KMS-11 (cell line): ENCODE measurements at regions not wholly inside any gene's neighbourhood (a gene's known extent, or its start where the extent isn't known, plus 50 kb on each side); places are given as distances from the start of the nearest gene placed in this dataset.

Experiments
- H2AFZ ChIP-seq: fragments of 200-600 bp; sonication (generic); 2 replicates; pipeline ENCODE4 v1.6.1; 2016; ENCODE audit warnings: antibody characterized with exemption, mixed run types, low read depth
- H3K27ac ChIP-seq: fragments of 200-600 bp; sonication (generic); 2 replicates; pipeline ENCODE4 v1.6.1; 2016; ENCODE audit warnings: mild to moderate bottlenecking, mixed run types
- H3K27me3 ChIP-seq: fragments of 200-600 bp; sonication (generic); 2 replicates; pipeline ENCODE4 v1.6.1; 2017; ENCODE audit warnings: mild to moderate bottlenecking, low read depth, mixed run types, moderate library complexity; ENCODE audit not compliant: insufficient read depth
- H3K36me3 ChIP-seq: fragments of 200-600 bp; sonication (generic); 2 replicates; pipeline ENCODE4 v1.6.1; 2017; ENCODE audit warnings: mild to moderate bottlenecking, mixed run types; ENCODE audit not compliant: insufficient read depth
- H3K4me1 ChIP-seq: fragments of 200-600 bp; sonication (generic); 2 replicates; pipeline ENCODE4 v1.6.1; 2016; ENCODE audit warnings: mild to moderate bottlenecking, low read depth, mixed run types; ENCODE audit not compliant: poor library complexity, severe bottlenecking
- H3K4me2 ChIP-seq: fragments of 200-600 bp; sonication (generic); 2 replicates; pipeline ENCODE4 v1.7.0; 2016; ENCODE audit warnings: mild to moderate bottlenecking, mixed run types
- H3K4me3 ChIP-seq: fragments of 200-600 bp; sonication (generic); IDR thresholded peaks from 2 replicates; pipeline ENCODE4 v1.6.1; 2017; ENCODE audit warnings: low read depth, low read length, mixed read lengths; ENCODE audit not compliant: insufficient read depth
- H3K79me2 ChIP-seq: fragments of 200-600 bp; sonication (generic); 2 replicates; pipeline ENCODE4 v1.6.1; 2016; ENCODE audit warnings: low read depth, mixed run types; ENCODE audit not compliant: insufficient read depth
- H3K9ac ChIP-seq: fragments of 200-600 bp; sonication (generic); 2 replicates; pipeline ENCODE4 v1.6.1; 2016; ENCODE audit warnings: mild to moderate bottlenecking, mixed run types
- H4K20me1 ChIP-seq: fragments of 200-600 bp; sonication (generic); 2 replicates; pipeline ENCODE4 v1.6.1; 2016; ENCODE audit warnings: mild to moderate bottlenecking, mixed run types; ENCODE audit not compliant: insufficient read depth
- CTCF ChIP-seq: fragments of 200-600 bp; sonication (generic); conservative IDR thresholded peaks from 2 replicates; pipeline ENCODE4 v1.6.1; 2017; ENCODE audit warnings: low read depth, mild to moderate bottlenecking, antibody characterized with exemption, low read length, moderate library complexity, mixed read lengths

GRCh38 chr5:136526021-136526420 is 160.7 kb upstream of the TRPC7 start:
- Histone ChIP-seq H3K79me2 (no peaks in the 10 kb centered on the region), H4K20me1 (no peaks in the 10 kb centered on the region), H3K27me3 (no peaks in the 10 kb centered on the region), H2AFZ (no peak overlapping the region), H3K27ac (no peak overlapping the region), H3K4me1 (no peaks in the 10 kb centered on the region), H3K36me3 (no peaks in the 10 kb centered on the region), H3K4me2 (no peak overlapping the region), H3K4me3 (no peak overlapping the region), H3K9ac (no peak overlapping the region)
- TF ChIP-seq CTCF, result no peak

GRCh38 chr5:136525597-136525996 is 160.3 kb upstream of the TRPC7 start:
- Histone ChIP-seq H2AFZ (no peak overlapping the region), H4K20me1 (no peaks in the 10 kb centered on the region), H3K36me3 (no peaks in the 10 kb centered on the region), H3K27ac (no peak overlapping the region), H3K9ac (no peak overlapping the region), H3K4me3 (no peak overlapping the region), H3K27me3 (no peaks in the 10 kb centered on the region), H3K4me2 (no peak overlapping the region), H3K4me1 (no peaks in the 10 kb centered on the region), H3K79me2 (no peaks in the 10 kb centered on the region)
- TF ChIP-seq CTCF, result no peak

- Histone ChIP-seq H3K4me2 (no peak overlapping the region), H3K4me3 (no peak overlapping the region), H2AFZ (no peak overlapping the region), H3K9ac (no peak overlapping the region), H3K27ac (no peak overlapping the region), H3K4me1 (no peaks in the 10 kb centered on the region), H3K27me3 (no peaks in the 10 kb centered on the region), H4K20me1 (no peaks in the 10 kb centered on the region), H3K36me3 (no peaks in the 10 kb centered on the region), H3K79me2 (no peaks in the 10 kb centered on the region)
- TF ChIP-seq CTCF, result no peak
Measured at GRCh38 chr5:136522217-136522956, 157.0 kb upstream of the TRPC7 start.

- Histone ChIP-seq H3K79me2 (no peaks in the 10 kb centered on the region), H3K36me3 (no peaks in the 10 kb centered on the region), H3K4me1 (no peaks in the 10 kb centered on the region), H3K4me2 (no peak overlapping the region), H3K27me3 (no peaks in the 10 kb centered on the region), H2AFZ (no peak overlapping the region), H3K9ac (no peak overlapping the region), H4K20me1 (no peaks in the 10 kb centered on the region), H3K27ac (no peak overlapping the region), H3K4me3 (no peak overlapping the region)
- no peak for TF ChIP-seq CTCF
Measured at GRCh38 chr5:136521696-136522095, 156.4 kb upstream of the TRPC7 start.
